ENCODE measurements at regions not wholly inside any gene's neighbourhood (a gene's known extent, or its start where the extent isn't known, plus 50 kb on each side); places are given as distances from the start of the nearest gene placed in this dataset.

DNA sequence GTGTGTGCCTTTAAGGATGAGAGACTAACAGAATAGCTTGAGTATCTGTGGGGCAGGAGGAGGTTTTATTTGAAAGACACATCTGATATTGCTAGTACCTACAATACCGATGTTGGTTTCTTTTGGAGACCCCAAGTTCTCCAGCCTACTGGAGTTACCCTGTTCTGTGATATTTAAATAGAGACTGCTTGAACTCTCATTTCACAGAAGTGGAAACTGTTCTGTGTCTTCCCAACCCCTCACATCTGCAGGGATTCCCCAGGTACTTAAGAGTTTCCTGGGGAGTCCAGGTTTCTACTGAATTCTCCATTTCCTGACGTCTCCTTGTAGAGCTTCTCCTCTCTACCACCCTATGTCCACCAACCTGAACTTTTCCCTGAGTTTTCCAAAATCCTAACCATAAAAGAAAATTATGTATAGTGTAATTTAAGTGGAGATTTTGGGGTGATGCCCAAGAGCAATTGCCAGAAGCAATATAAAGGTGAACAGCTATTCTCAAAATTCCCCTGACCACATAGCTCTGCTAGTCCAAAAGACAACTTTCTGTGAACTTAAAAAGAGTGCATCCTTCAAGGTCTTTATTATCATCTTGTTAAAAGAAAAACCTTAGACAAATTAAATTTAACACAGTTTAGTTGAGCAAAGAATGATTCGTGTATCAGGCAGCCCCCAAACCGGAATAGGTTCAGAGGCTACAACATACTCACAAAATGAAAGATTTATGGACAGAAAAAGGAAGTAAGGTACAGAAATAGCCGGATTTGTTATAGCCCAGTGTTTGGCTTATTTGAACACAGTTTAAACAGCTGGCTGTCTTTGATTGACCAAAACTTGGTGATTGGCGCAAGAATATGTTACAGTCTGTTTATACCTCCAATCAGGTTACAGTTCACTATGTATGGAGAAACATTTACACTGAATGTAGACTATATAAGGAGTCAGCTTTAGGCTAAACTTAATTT is 373.4 kb downstream of the NUAK1 start:
- no peaks in the 10 kb centered on the region for H3K36me3 ChIP-seq (ENCODE audit: control insufficient read depth, insufficient read depth, low read length)
- DNase-seq (ENCODE audit: extremely low read depth, insufficient read length) = peak; percentile 20
- no peak overlapping the region for H3K4me3 ChIP-seq (replicated peaks; ENCODE audit: low read depth, low read length)
- TF ChIP-seq, protein P1, sequence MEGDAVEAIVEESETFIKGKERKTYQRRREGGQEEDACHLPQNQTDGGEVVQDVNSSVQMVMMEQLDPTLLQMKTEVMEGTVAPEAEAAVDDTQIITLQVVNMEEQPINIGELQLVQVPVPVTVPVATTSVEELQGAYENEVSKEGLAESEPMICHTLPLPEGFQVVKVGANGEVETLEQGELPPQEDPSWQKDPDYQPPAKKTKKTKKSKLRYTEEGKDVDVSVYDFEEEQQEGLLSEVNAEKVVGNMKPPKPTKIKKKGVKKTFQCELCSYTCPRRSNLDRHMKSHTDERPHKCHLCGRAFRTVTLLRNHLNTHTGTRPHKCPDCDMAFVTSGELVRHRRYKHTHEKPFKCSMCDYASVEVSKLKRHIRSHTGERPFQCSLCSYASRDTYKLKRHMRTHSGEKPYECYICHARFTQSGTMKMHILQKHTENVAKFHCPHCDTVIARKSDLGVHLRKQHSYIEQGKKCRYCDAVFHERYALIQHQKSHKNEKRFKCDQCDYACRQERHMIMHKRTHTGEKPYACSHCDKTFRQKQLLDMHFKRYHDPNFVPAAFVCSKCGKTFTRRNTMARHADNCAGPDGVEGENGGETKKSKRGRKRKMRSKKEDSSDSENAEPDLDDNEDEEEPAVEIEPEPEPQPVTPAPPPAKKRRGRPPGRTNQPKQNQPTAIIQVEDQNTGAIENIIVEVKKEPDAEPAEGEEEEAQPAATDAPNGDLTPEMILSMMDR (IDR thresholded peaks at IDR 0.05; ENCODE audit: insufficient read depth, low read length, poor library complexity, severe bottlenecking) = no peak
- no peaks in the 10 kb centered on the region for H3K27me3 ChIP-seq (replicated peaks; ENCODE audit: control insufficient read depth, insufficient read depth, low read length)

DNA sequence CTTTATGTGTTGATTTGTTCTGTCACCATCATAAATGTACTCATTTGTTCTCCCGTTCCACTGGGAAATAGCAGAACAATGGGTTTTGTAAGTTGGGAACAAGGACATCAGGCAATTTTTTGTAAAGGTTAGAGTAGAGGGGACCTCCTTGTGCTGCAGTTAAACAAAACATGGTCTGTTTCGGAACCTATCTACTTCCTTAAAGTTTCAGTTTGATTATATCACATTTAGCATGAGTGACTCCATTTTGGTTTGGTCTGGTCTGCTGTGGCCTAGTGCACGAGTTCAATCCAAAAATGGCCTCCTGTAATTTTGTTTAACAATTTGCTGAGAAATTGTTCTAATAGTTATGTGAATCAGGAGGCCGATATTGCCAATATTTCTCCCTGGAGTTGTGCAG is 372.7 kb downstream of the NUAK1 start:
- DNase-seq (ENCODE audit: extremely low read depth, insufficient read length) = no peak
- H3K4me3 ChIP-seq (replicated peaks; ENCODE audit: low read depth, low read length) = no peak overlapping the region
- no peaks in the 10 kb centered on the region for H3K36me3 ChIP-seq (ENCODE audit: control insufficient read depth, insufficient read depth, low read length)

DNA sequence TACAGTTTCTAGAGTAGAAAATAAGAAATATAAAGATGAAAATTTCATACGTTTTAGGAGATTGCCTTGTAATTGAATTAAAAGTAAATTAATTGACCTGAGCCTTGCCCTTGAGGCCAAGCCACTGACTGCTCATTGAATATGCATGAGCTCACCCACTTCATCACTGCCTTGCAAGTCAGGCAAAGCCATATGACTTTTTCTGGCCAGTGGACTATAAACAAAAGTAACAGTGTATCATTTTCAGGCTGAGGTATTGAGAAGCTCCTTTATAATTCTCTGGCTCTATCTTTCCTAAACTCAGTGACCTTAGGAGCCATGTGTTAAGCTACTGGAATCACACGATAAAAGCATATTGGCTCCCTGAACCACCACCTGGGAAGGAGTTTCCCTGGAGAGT is 369.3 kb downstream of the NUAK1 start:
- TF ChIP-seq, protein P1 (IDR thresholded peaks at IDR 0.05; ENCODE audit: insufficient read depth, low read length, poor library complexity, severe bottlenecking) = no peak
- no peaks in the 10 kb centered on the region for H3K36me3 ChIP-seq (ENCODE audit: control insufficient read depth, insufficient read depth, low read length)
- no peaks in the 10 kb centered on the region for H3K27me3 ChIP-seq (replicated peaks; ENCODE audit: control insufficient read depth, insufficient read depth, low read length)
- H3K4me3 ChIP-seq (replicated peaks; ENCODE audit: low read depth, low read length) = no peak overlapping the region
- DNase-seq (ENCODE audit: extremely low read depth, insufficient read length) = no peak

More for the DNA sequence above, 372.7 kb downstream of the NUAK1 start:
- TF ChIP-seq, protein P1 (IDR thresholded peaks at IDR 0.05; ENCODE audit: insufficient read depth, low read length, poor library complexity, severe bottlenecking) = no peak
- H3K27me3 ChIP-seq (replicated peaks; ENCODE audit: control insufficient read depth, insufficient read depth, low read length) = no peaks in the 10 kb centered on the region

- Histone ChIP-seq H3K27me3 (replicated peaks; ENCODE audit: control insufficient read depth, insufficient read depth, low read length) (no peaks in the 10 kb centered on the region), H3K36me3 (ENCODE audit: control insufficient read depth, insufficient read depth, low read length) (no peaks in the 10 kb centered on the region), H3K4me3 (replicated peaks; ENCODE audit: low read depth, low read length) (no peak overlapping the region)
- no peak for DNase-seq (ENCODE audit: extremely low read depth, insufficient read length)
- TF ChIP-seq, protein P1 (IDR thresholded peaks at IDR 0.05; ENCODE audit: insufficient read depth, low read length, poor library complexity, severe bottlenecking) = no peak
Observed at GRCh38 chr12:105773471-105773870, 365.3 kb downstream of the NUAK1 start.

- TF ChIP-seq, protein P1 (IDR thresholded peaks at IDR 0.05; ENCODE audit: insufficient read depth, low read length, poor library complexity, severe bottlenecking) = no peak
- H3K27me3 ChIP-seq (replicated peaks; ENCODE audit: control insufficient read depth, insufficient read depth, low read length) = no peaks in the 10 kb centered on the region
- no peak overlapping the region for H3K4me3 ChIP-seq (replicated peaks; ENCODE audit: low read depth, low read length)
- no peak for DNase-seq (ENCODE audit: extremely low read depth, insufficient read length)
- no peaks in the 10 kb centered on the region for H3K36me3 ChIP-seq (ENCODE audit: control insufficient read depth, insufficient read depth, low read length)
Observed at GRCh38 chr12:105774037-105774436, 364.7 kb downstream of the NUAK1 start.
